Kidney (tissue), 13 donors: ENCODE measurements at regions not wholly inside any gene's neighbourhood (a gene's known extent, or its start where the extent isn't known, plus 50 kb on each side); places are given as distances from the start of the nearest gene placed in this dataset.

ENCODE experiments used
- DNase-seq, 5 donors: peaks; one replicate each; pipeline ENCODE4 v3.0.0-alpha.2; 2013 to 2020
- FAIRE-seq: peaks from 2 replicates; lab custom pipeline; 2012; peaks lifted over from hg19 to GRCh38; lab: Jason Lieb, UNC
- H3K27ac ChIP-seq, 2 donors: one replicate each; pipeline ENCODE4 v1.7.0; 2013; ENCODE audit warnings: low read depth in 2 of 2, low read length in 2 of 2, inconsistent platforms in 1 of 2
- H3K27me3 ChIP-seq: one replicate; pipeline ENCODE4 v1.7.1; 2013; ENCODE audit warnings: low read length, inconsistent platforms; ENCODE audit not compliant: control insufficient read depth, insufficient read depth
- H3K36me3 ChIP-seq, 3 donors: one replicate each; pipeline versions ENCODE4 v1.7.0 to v1.7.1; 2013; ENCODE audit warnings: low read length in 3 of 3, control low read depth in 1 of 3, inconsistent platforms in 1 of 3; ENCODE audit not compliant: insufficient read depth in 3 of 3, control insufficient read depth in 2 of 3
- H3K4me1 ChIP-seq, 3 donors: one replicate each; pipeline versions ENCODE4 v1.7.0 to v1.7.1; 2013; ENCODE audit warnings: low read length in 3 of 3, inconsistent platforms in 1 of 3, low read depth in 1 of 3; ENCODE audit not compliant: control insufficient read depth in 2 of 3, insufficient read depth in 2 of 3
- H3K4me3 ChIP-seq, 3 donors: one replicate each; pipeline versions ENCODE4 v1.7.0 to v1.8.1; 2013; ENCODE audit warnings: low read length in 3 of 3, control low read depth in 1 of 3, inconsistent platforms in 1 of 3
- H3K9ac ChIP-seq, 3 donors: one replicate each; pipeline versions ENCODE4 v1.7.0 to v1.7.1; 2013; ENCODE audit warnings: low read length in 3 of 3, control low read depth in 1 of 3, inconsistent platforms in 1 of 3
- H3K9me3 ChIP-seq, 3 donors: one replicate each; pipeline versions ENCODE4 v1.7.0 to v1.7.1; 2013; ENCODE audit warnings: low read length in 3 of 3, control low read depth in 1 of 3, inconsistent platforms in 1 of 3; ENCODE audit not compliant: control insufficient read depth in 2 of 3, insufficient read depth in 1 of 3
- CTCF ChIP-seq: IDR thresholded peaks from 3 replicates; pipeline ENCODE4 v1.5.1; 2012; ENCODE audit warnings: mild to moderate bottlenecking, moderate library complexity, borderline replicate concordance; ENCODE audit not compliant: insufficient read depth; ENCODE audit errors: extremely low read depth
- intact Hi-C: fragments of 100-400 bp; cut with DNase I; formaldehyde crosslinking; loops from one replicate; pipeline ENCODE4 v1.11.1; 2022
- donor health status: control.
- donor health status: control.
- donor health status: control.
- donor health status: control.
- donor health status: control.
- donor health status: DM: yes; HTN: yes; CAD: no.
- donor health status: Normal renal cell carcinoma (clear cell type).

DNA sequence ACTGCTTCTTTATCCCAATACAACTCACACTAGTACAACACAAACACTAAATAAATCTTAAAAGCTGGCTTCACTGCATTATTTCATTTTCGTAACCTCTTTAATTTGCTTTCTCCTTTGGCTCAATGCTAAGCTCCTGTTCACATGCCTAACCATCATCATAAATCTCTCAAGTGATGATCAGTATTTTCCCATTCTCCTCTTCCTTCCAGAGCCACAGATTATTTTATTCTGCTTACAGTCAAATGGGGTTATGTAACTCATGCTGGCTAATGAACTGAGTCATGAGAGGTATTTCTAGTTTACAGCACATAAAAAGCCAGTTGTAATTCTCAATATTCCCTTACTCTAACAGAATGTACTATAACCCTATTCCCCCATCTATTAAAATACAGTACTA lies 350.4 kb upstream of the ZC3H15 start:
- no peak overlapping the region for H3K27ac ChIP-seq
- TF ChIP-seq CTCF, result no peak
- H3K4me3 ChIP-seq, result no peak overlapping the region
- H3K36me3 ChIP-seq, result no peaks in the 10 kb centered on the region
- no peaks in the 10 kb centered on the region for H3K4me1 ChIP-seq
- H3K27me3 ChIP-seq, result no peaks in the 10 kb centered on the region
- FAIRE-seq (no peak), DNase-seq (no peak)
- H3K9ac ChIP-seq, result no peak overlapping the region
- intact Hi-C loops, result no loop called here
- H3K9me3 ChIP-seq, result no peaks in the 10 kb centered on the region

- no peaks in the 10 kb centered on the region for H3K4me1 ChIP-seq
- no peaks in the 10 kb centered on the region for H3K9me3 ChIP-seq
- no peaks in the 10 kb centered on the region for H3K27me3 ChIP-seq
- H3K4me3 ChIP-seq, result no peak overlapping the region
- DNase-seq (no peak), FAIRE-seq (no peak)
- intact Hi-C loops, result no loop called here
- H3K27ac ChIP-seq, result no peak overlapping the region
- no peak overlapping the region for H3K9ac ChIP-seq
- H3K36me3 ChIP-seq, result no peaks in the 10 kb centered on the region
- no peak for TF ChIP-seq CTCF
Measured at GRCh38 chr2:186136860-186137259, 349.2 kb upstream of the ZC3H15 start.

- intact Hi-C loops, result no loop called here
- Histone ChIP-seq H3K9ac (no peak overlapping the region), H3K27ac (no peak overlapping the region), H3K4me1 (no peaks in the 10 kb centered on the region), H3K36me3 (no peaks in the 10 kb centered on the region), H3K4me3 (no peak overlapping the region), H3K27me3 (no peaks in the 10 kb centered on the region), H3K9me3 (no peaks in the 10 kb centered on the region)
- peak in 2 of 5 donors; percentile 25 to 69 for DNase-seq
- TF ChIP-seq CTCF, result no peak
- FAIRE-seq, result no peak
Measured at GRCh38 chr2:186138845-186139244, 347.2 kb upstream of the ZC3H15 start.

DNA sequence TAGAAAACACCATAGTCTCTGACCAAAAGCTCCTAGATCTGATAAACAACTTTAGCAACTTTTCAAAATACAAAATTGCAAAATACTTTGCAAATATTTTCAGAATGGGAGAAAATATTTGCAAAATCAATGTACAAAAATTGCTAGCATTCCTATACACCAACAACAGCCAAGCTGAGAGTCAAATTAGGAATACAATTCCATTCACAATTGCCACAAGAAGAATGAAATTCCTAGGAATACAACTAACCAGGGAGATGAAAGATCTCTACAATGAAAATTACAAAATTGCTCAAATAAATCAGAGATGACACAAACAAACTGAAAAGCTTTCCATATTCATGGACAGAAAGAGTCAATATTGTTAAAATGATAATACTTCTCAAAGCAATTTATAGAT lies 327.0 kb upstream of the ZC3H15 start:
- Histone ChIP-seq H3K27ac (no peak overlapping the region), H3K36me3 (no peaks in the 10 kb centered on the region), H3K9me3 (peaks cover 0 to 16% (median 4%) of the 10 kb centered on the region in 3 donors), H3K4me1 (no peaks in the 10 kb centered on the region), H3K4me3 (no peak overlapping the region), H3K9ac (no peak overlapping the region), H3K27me3 (no peaks in the 10 kb centered on the region)
- no peak for DNase-seq
- FAIRE-seq, result no peak
- no peak for TF ChIP-seq CTCF
- intact Hi-C loops, result no loop called here
